C1 segment of cervical spinal cord (tissue), 14 donors: ENCODE measurements at regions not wholly inside any gene's neighbourhood (a gene's known extent, or its start where the extent isn't known, plus 50 kb on each side); places are given as distances from the start of the nearest gene placed in this dataset.
"Not testable (repeated sequence)": the region's sequence is repeated elsewhere in the genome, so short reads cannot be mapped to it uniquely, and the experiment has no call there.

Experiments
- DNase-seq, 14 donors: peaks; one replicate each; lab custom pipeline; 2025; lab: John Stamatoyannopoulos, UW

GRCh38 chr3:59366218-59366617 lies 316.4 kb upstream of the CFAP20DC start:
- DNase-seq: no peak

DNA sequence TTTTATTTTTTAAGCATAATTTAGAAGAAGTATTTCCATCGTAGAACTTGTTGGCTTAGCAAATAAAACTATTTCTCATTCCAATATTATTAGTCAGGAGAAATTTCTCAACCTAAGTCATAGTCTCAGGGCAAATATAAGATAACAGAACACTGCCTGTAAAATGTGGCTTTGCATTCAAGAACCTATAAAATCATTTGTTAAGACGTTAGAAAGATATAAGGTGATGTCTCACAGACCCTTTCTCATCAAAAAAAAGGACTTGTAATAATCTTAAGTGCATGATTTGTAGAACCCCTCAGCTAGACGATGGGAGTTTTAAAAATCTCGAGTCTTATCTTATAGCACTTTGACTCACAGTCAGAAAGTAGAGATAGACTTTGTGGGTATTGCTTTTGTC lies 314.7 kb upstream of the CFAP20DC start:
- DNase-seq: no peak

- DNase-seq: not testable (repeated sequence)
Measured at GRCh38 chr3:59360312-59360711, 310.5 kb upstream of the CFAP20DC start.

GRCh38 chr3:59341459-59341858 lies 291.6 kb upstream of the CFAP20DC start:
- DNase-seq: peak in 1 of 14 donors; percentile 77

GRCh38 chr3:59339818-59340217 lies 290.0 kb upstream of the CFAP20DC start:
- DNase-seq: no peak

GRCh38 chr3:59338934-59339333 lies 289.1 kb upstream of the CFAP20DC start:
- DNase-seq: no peak

DNA sequence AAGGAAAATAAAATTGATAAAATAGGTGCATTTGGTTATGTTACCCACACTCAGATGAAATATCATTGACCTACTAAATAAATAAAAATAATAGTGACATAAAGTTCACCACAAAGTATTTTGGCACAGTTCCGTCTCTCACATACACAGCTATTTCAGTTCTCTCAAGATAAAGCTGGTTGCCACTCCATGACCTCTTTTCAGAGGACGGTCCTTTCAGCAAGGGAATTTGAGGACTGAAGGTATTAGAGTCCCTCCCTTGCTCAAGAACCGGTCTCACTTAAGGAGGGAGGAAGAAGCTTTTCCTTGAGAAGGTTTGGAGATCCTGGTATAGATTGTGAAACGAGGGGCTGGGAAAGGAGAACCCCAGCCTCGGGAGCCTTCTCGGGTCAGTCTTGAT lies 285.5 kb upstream of the CFAP20DC start:
- DNase-seq: no peak

DNA sequence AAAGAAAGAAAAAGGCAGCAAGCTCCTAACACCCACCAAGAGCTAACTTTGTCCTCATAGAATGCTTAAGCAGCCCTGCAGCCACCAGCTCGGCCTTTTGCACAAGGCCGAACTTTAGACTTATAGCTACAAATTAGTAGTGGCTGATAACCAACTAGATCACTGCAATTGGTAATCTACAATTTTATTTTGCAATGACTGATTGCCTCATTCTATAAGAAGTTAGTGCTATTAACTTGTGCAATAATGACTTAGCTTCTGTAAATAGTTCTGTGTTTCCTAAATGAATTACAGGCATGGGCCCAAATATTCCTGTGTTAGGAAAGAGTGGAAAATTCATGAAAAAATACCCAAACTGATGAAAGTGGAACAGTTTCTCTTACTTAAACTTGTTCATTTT lies 284.8 kb upstream of the CFAP20DC start:
- DNase-seq: no peak

DNA sequence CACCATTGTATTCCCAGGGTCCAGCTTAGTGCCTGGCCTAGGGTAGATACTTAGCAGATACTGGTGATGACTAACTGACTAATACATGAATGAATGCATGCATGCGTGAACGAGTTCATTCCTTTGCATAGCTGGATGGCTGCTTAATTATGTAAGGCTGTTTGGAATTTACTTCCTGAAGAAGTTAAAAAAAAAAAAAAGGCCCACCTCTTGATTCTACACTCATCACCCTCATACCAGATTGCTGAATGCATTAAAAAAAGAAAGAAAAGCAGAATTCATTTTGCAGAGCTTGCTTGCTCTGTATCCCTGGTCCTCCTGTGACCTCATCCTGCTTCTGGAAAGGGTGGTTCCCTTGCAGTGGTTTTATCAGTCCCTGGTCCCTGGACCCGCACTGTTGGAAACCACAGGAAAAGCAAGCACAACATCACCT lies 277.6 kb upstream of the CFAP20DC start:
- no peak for DNase-seq

GRCh38 chr3:59326246-59327024 lies 276.6 kb upstream of the CFAP20DC start:
- DNase-seq: no peak

- DNase-seq: no peak
Measured at GRCh38 chr3:59321881-59322540, 272.2 kb upstream of the CFAP20DC start.

- no peak for DNase-seq
Measured at GRCh38 chr3:59320080-59320479, 270.3 kb upstream of the CFAP20DC start.

GRCh38 chr3:59319442-59319841 lies 269.6 kb upstream of the CFAP20DC start:
- no peak for DNase-seq

GRCh38 chr3:59318881-59319280 lies 269.1 kb upstream of the CFAP20DC start:
- no peak for DNase-seq

DNA sequence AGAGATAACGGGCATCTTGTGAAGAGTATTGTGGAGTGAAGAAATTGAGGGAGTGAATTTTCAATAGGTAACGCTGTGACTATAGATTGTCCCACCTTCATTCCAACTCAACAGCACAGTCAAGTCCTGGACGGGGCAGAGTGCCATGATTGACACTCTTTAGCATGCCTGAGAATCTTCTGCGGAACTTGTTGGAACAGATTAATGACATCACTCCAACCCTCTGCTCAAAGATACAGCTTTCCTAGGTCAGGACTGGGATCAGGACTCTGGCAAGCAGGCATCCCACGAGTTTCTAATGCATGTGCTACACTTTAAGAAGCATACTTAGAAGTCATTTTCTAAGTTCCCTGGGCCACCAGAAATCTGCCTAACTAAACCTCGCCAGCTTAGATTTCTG lies 267.6 kb upstream of the CFAP20DC start:
- no peak for DNase-seq

GRCh38 chr3:59316688-59317275 lies 267.0 kb upstream of the CFAP20DC start:
- DNase-seq: no peak

DNA sequence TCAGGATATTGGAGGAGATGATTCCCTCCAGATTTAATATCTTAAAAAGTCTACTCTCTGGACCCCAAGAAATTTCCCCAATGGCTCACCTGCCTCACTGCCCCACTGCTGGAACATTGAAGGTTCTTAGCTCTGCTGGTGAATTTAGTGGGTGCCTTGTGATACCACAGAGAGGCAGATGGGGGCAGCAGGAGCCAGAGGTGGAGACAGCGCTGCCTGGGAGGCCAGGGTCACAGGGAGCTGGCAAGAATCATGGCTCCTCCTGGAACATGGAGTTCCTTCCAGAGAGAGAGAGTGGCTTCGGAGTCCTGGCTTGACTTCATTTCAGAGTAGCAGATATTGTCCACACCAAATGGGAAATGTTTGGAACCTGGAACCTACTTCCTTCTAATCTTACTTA lies 263.5 kb upstream of the CFAP20DC start:
- DNase-seq: peak in 1 of 14 donors; percentile 16

DNA sequence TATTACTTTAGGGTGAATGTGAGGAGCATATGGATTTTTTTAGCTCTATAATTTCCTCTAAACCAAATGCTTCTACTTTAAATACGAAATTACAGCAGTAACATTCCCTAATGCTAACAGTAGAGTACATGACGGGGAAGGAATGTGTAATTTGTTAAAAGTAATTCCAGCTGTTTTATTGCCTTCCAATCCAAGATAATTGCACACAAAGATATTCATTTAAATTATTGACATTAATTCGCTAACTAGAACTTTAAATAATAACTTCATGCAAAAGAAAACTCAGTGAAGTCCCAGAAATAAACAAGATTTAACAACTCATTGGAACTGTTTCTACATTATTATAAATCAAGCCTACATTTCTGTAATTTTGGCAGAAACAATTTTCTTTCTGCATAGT lies 261.4 kb upstream of the CFAP20DC start:
- no peak for DNase-seq

DNA sequence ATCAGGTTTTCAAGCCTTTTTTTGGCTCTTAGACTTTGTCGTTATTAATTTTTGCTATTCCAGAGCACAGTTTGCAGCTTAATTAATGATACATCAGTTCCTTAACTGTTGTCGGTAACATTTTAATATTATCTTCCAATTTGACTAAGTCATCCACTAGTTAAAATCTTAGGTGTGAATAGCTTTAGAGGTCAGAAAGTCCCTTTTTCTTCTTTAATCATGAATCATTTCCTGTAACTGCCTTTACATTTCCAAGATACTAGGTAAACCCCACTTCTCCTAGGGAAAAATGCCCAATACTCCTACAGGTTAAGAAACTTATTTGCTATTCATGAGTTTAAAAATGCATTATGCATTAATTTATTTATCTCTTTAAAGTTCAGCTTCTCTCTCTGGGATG lies 260.9 kb upstream of the CFAP20DC start:
- no peak for DNase-seq

GRCh38 chr3:59308684-59309083 lies 258.9 kb upstream of the CFAP20DC start:
- DNase-seq: no peak

DNA sequence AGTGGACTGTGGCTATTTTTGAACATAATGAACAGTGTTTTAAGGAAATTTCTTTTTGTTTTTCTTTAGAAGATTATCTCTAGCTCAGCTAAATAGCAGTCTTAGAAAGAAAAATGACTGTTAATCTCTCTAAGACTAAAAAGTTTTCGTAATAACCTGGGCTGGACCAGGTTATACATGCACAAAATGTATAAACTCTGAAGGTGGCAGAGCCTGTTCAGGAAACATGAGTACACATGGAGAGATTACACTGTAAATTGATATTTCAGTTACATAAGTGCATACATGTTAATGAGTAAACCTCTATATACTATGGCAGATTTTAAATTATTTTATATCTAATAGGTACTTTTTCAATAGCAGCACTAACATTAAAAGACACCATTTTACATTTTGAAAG lies 258.2 kb upstream of the CFAP20DC start:
- no peak for DNase-seq

DNA sequence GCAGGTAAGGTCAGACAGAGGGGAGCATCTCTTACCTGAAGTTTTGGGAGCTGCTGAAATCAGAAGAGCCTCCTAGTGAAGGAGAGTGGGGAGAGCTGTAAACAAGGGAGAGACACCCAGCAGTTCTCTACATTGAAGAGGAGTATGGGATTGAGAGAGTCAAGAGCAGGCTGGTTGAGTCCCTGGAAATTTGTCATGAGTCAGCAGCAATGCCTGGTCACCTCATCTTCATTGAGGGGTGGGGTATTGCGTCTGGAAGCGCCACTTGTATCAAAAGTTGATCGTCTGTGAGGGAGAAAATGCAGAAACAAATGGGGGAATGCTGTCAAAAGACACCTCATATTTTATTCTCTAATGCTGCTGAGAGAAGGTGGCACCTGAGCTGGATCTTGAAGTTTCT lies 256.6 kb upstream of the CFAP20DC start:
- DNase-seq: no peak

DNA sequence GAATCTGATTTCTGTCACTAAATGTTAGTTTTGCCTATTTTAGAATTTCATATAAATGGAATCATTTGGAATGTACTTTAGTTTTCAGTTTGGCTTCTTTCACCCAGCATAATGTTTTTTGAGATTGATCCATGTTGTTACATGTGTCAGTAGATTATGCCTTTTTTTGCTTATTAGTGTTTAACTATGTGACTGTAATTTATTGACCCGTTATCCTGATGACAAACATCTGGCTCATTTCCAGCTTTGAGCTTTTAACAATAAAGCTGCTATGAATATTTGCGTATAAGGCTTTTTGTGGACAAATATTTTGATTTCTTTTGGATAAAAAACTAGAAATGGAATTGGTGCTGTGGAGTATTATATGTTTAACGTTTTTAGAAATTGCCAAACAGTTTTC lies 254.5 kb upstream of the CFAP20DC start:
- no peak for DNase-seq
